SK-N-SH (cell line): ENCODE measurements at regions not wholly inside any gene's neighbourhood (a gene's known extent, or its start where the extent isn't known, plus 50 kb on each side); places are given as distances from the start of the nearest gene placed in this dataset.

ENCODE experiments used
- CTCF ChIA-PET: fragments of 300-600, 350-600 bp; formaldehyde crosslinking; extraction: SDS; loops from one replicate; lab custom pipeline; 2021; lab: Yijun Ruan, JAX
- POLR2A ChIA-PET: fragments of 350-600 bp; sonication (Branson Sonifier 250); formaldehyde crosslinking; extraction: SDS; loops from one replicate; lab custom pipeline; 2020; ENCODE audit warnings: antibody characterized with exemption, inconsistent platforms; lab: Yijun Ruan, JAX
- DNase-seq: peaks from one replicate; pipeline ENCODE4 v3.0.0; 2012
- H2AFZ ChIP-seq: fragments of 200-600 bp; sonication (generic); 2 replicates; pipeline ENCODE4 v1.8.1; 2016; ENCODE audit warnings: antibody characterized with exemption, mild to moderate bottlenecking, low read depth
- H3F3A ChIP-seq: fragments of 200-600 bp; sonication (generic); replicated peaks from 2 replicates; pipeline ENCODE3; 2016; ENCODE audit warnings: antibody characterized with exemption, mild to moderate bottlenecking; ENCODE audit not compliant: insufficient read depth
- H3K27ac ChIP-seq, 2 experiments: fragments of 200-500 bp in 1 of 2; fragments of 200-600 bp in 1 of 2; sonication (Bioruptor generic) in 1 of 2; sonication (generic), shearing (Covaris generic) in 1 of 2; 2 replicates each; pipeline versions ENCODE4 v1.5.1 to v1.6.1; 2014 to 2016; ENCODE audit warnings: low read depth in 2 of 2, inconsistent platforms in 1 of 2, low read length in 1 of 2, mild to moderate bottlenecking in 1 of 2, mixed read lengths in 1 of 2
- H3K27me3 ChIP-seq: fragments of 200-600 bp; sonication (generic), shearing (Covaris generic); 2 replicates; pipeline ENCODE4 v1.6.1; 2016; ENCODE audit warnings: mixed run types; ENCODE audit not compliant: insufficient read depth
- H3K36me3 ChIP-seq, 2 experiments: fragments of 200-500 bp in 1 of 2; fragments of 200-600 bp in 1 of 2; sonication (Bioruptor generic) in 1 of 2; sonication (generic) in 1 of 2; replicated peaks in 1 of 2; 2 replicates each; pipeline versions ENCODE3 to v1.5.1; 2014 to 2016; ENCODE audit warnings: low read length in 1 of 2, mild to moderate bottlenecking in 1 of 2; ENCODE audit not compliant: insufficient read depth in 2 of 2, control insufficient read depth in 1 of 2
- H3K4me1 ChIP-seq, 2 experiments: fragments of 200-500 bp in 1 of 2; fragments of 200-600 bp in 1 of 2; sonication (Bioruptor generic) in 1 of 2; sonication (generic), shearing (Covaris generic) in 1 of 2; 2 replicates each; pipeline versions ENCODE4 v1.5.1 to v1.6.1; 2014 to 2016; ENCODE audit warnings: low read depth in 1 of 2, low read length in 1 of 2, mixed run types in 1 of 2; ENCODE audit not compliant: insufficient read depth in 2 of 2, control insufficient read depth in 1 of 2
- H3K4me2 ChIP-seq: fragments of 200-600 bp; sonication (generic), shearing (Covaris generic); 2 replicates; pipeline ENCODE4 v1.6.1; 2017; ENCODE audit warnings: mixed run types
- H3K4me3 ChIP-seq, 2 experiments: fragments of 200-500 bp in 1 of 2; fragments of 200-600 bp in 1 of 2; sonication (Bioruptor generic) in 1 of 2; sonication (generic), shearing (Covaris generic) in 1 of 2; 2 replicates each; pipeline versions ENCODE4 v1.5.1 to v1.8.1; 2014 to 2016; ENCODE audit warnings: low read depth in 2 of 2, inconsistent platforms in 1 of 2, low read length in 1 of 2, mild to moderate bottlenecking in 1 of 2, mixed read lengths in 1 of 2, moderate library complexity in 1 of 2
- H3K79me2 ChIP-seq: fragments of 200-600 bp; sonication (generic); 2 replicates; pipeline ENCODE4 v1.8.1; 2017; ENCODE audit warnings: mild to moderate bottlenecking; ENCODE audit not compliant: insufficient read depth
- H3K9ac ChIP-seq: fragments of 200-600 bp; sonication (generic); 2 replicates; pipeline ENCODE4 v1.6.1; 2017; ENCODE audit warnings: mixed run types
- H3K9me2 ChIP-seq: fragments of 200-600 bp; sonication (generic); 2 replicates; pipeline ENCODE4 v1.6.1; 2017; ENCODE audit warnings: mixed run types
- H3K9me3 ChIP-seq: fragments of 200-600 bp; sonication (generic); 2 replicates; pipeline ENCODE4 v1.6.1; 2017; ENCODE audit warnings: mixed run types, mild to moderate bottlenecking, moderate library complexity
- H4K20me1 ChIP-seq: fragments of 200-600 bp; sonication (generic); 2 replicates; pipeline ENCODE4 v1.6.1; 2017; ENCODE audit warnings: mild to moderate bottlenecking, mixed run types; ENCODE audit not compliant: insufficient read depth
- EP300 ChIP-seq, 2 experiments: IDR thresholded peaks; 2 replicates each; pipeline versions ENCODE4 v1.4.0 to v1.6.1; 2012; ENCODE audit warnings: borderline replicate concordance in 1 of 2, low read depth in 1 of 2, low read length in 1 of 2
- FOSL2 ChIP-seq: IDR thresholded peaks from 2 replicates; pipeline ENCODE4 v1.4.0; 2012; ENCODE audit warnings: low read depth, mild to moderate bottlenecking, moderate library complexity, borderline replicate concordance
- FOXJ3 ChIP-seq: sonication (generic); formaldehyde crosslinking; IDR thresholded peaks from 2 replicates; pipeline ENCODE4 v1.5.1; 2020; ENCODE audit warnings: mild to moderate bottlenecking, missing genetic modification reagents
- FOXM1 ChIP-seq: IDR thresholded peaks from 2 replicates; pipeline ENCODE4 v1.4.0; 2012; ENCODE audit warnings: low read depth, mild to moderate bottlenecking
- GATA2 ChIP-seq: sonication (generic); formaldehyde crosslinking; IDR thresholded peaks from 2 replicates; pipeline ENCODE4 v1.5.0; 2020; ENCODE audit warnings: mild to moderate bottlenecking, missing genetic modification reagents
- MXI1 ChIP-seq: IDR thresholded peaks from 2 replicates; pipeline ENCODE4 v1.6.1; 2012; ENCODE audit warnings: mild to moderate bottlenecking, low read depth, low read length, improper control_type of control experiment
- NFIC ChIP-seq: IDR thresholded peaks from 2 replicates; pipeline ENCODE4 v1.4.0; 2012; ENCODE audit warnings: borderline replicate concordance
- POLR2AphosphoS5 ChIP-seq: IDR thresholded peaks from 2 replicates; pipeline ENCODE4 v1.6.1; 2012; ENCODE audit warnings: low read depth, low read length
- RCOR1 ChIP-seq: fragments of 150-350 bp; IDR thresholded peaks from 2 replicates; pipeline ENCODE4 v1.6.1; 2017; ENCODE audit warnings: antibody characterized with exemption, low read length
- SIN3A ChIP-seq: IDR thresholded peaks from 2 replicates; pipeline ENCODE4 v1.6.1; 2012; ENCODE audit warnings: low read depth, mild to moderate bottlenecking, low read length, moderate library complexity, borderline replicate concordance
- SMC3 ChIP-seq: IDR thresholded peaks from 2 replicates; pipeline ENCODE4 v1.6.1; 2012; ENCODE audit warnings: low read depth, low read length, improper control_type of control experiment
- TEAD4 ChIP-seq: IDR thresholded peaks from 2 replicates; pipeline ENCODE4 v1.4.0; 2012; ENCODE audit warnings: mild to moderate bottlenecking, borderline replicate concordance; ENCODE audit not compliant: insufficient read depth
- YY1 ChIP-seq: IDR thresholded peaks from 2 replicates; pipeline ENCODE4 v1.4.0; 2012; ENCODE audit warnings: low read depth, mild to moderate bottlenecking
- WGBS: methylation state at CpG from one replicate; pipeline ENCODE4 v1.1.6; 2017; ENCODE audit warnings: low lambda C conversion rate; 5-methylcytosine and 5-hydroxymethylcytosine counted together
- TF ChIP-seq, protein P1 (sequence below): IDR thresholded peaks from 2 replicates; pipeline ENCODE4; 2012
- TF ChIP-seq, protein P2 (sequence below): fragments of 150-350 bp; IDR thresholded peaks from 2 replicates; pipeline ENCODE4 v1.6.1; 2017; ENCODE audit warnings: antibody characterized with exemption, low read length, low read depth, borderline replicate concordance
- TF ChIP-seq, protein P3 (sequence below): IDR thresholded peaks from 2 replicates; pipeline ENCODE4 v1.4.0; 2012; ENCODE audit warnings: low read depth

DNA sequence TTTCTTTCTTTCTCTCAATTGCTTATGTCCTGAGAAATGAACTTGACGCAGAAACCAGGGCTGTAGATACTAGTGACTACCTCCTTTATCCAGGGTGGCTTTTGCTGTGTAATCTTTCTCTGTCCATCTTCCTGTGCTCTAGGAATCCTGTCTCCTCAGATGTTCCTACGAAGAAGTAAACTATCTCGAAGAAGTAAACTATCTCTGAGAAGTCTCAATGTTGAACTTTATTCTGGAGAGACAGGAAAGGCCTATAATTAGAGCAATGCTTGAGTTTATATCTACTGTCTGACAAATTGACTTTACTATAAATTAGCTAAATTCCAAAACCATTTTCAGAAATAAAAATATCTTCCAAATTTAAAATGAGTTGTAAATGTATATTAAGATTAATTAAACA is 541.5 kb upstream of the DPP6 start:
- no peaks in the 10 kb centered on the region for H3K4me1 ChIP-seq
- WGBS = 6% methylated on average over 3 of the region's 3 CpGs
- no peak overlapping the region for H3K4me3 ChIP-seq
- no peaks in the 10 kb centered on the region for H3F3A ChIP-seq
- H4K20me1 ChIP-seq = no peaks in the 10 kb centered on the region
- no peaks in the 10 kb centered on the region for H3K79me2 ChIP-seq
- H3K36me3 ChIP-seq = no peaks in the 10 kb centered on the region
- CTCF ChIA-PET = no interaction called here
- no peak overlapping the region for H3K4me2 ChIP-seq
- 0 out of 2 replicates have a peak, but pooled peaks cover 3% of the 10 kb centered on the region for H3K9me2 ChIP-seq
- H3K27me3 ChIP-seq = no peaks in the 10 kb centered on the region
- no peak for DNase-seq
- H2AFZ ChIP-seq = no peak overlapping the region
- H3K27ac ChIP-seq = no peak overlapping the region
- H3K9me3 ChIP-seq = 0 out of 2 replicates have a peak, but pooled peaks cover 3% of the 10 kb centered on the region
- POLR2A ChIA-PET = no interaction called here
- no peak overlapping the region for H3K9ac ChIP-seq
- TF ChIP-seq GATA2 (no peak), NFIC (no peak)
- TF ChIP-seq, all 33 proteins: peak for 0

DNA sequence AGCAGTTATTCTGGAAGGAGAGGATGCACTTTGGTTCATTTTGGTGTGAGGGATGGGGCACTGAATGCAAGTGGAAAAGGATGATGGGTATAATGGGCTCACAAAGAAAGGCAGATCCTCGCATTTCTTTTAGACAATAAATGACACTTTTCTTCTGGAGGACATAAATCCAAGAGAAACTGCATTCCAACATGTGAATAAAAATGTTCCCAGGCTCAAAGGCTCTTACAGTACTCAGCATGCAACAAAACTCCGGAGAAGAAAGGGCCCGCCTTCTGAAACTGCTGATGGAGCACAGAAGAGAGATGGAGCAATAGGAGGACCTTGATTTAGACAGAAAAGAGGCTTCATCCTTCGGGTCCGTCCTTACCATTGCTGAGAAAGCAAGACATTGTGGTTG is 538.2 kb upstream of the DPP6 start:
- no peak overlapping the region for H3K27ac ChIP-seq
- H3K9ac ChIP-seq = no peak overlapping the region
- no peaks in the 10 kb centered on the region for H3K79me2 ChIP-seq
- no peaks in the 10 kb centered on the region for H3K9me3 ChIP-seq
- WGBS = 1% methylated on average over 5 of the region's 5 CpGs
- H4K20me1 ChIP-seq = no peaks in the 10 kb centered on the region
- no peak overlapping the region for H3K4me2 ChIP-seq
- H3K27me3 ChIP-seq = no peaks in the 10 kb centered on the region
- H3K36me3 ChIP-seq = no peaks in the 10 kb centered on the region
- H3K4me1 ChIP-seq = no peaks in the 10 kb centered on the region
- CTCF ChIA-PET = no interaction called here
- TF ChIP-seq EP300 (IDR thresholded peaks at IDR 0.05; ENCODE audit: borderline replicate concordance in 1 of 2, low read depth in 1 of 2, low read length in 1 of 2) (no peak), TEAD4 (no peak), FOXJ3 (CRISPR knock-in tag) (no peak), POLR2AphosphoS5 (no peak)
- TF ChIP-seq, protein P1, sequence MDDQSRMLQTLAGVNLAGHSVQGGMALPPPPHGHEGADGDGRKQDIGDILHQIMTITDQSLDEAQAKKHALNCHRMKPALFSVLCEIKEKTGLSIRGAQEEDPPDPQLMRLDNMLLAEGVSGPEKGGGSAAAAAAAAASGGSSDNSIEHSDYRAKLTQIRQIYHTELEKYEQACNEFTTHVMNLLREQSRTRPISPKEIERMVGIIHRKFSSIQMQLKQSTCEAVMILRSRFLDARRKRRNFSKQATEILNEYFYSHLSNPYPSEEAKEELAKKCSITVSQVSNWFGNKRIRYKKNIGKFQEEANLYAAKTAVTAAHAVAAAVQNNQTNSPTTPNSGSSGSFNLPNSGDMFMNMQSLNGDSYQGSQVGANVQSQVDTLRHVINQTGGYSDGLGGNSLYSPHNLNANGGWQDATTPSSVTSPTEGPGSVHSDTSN = no peak
- TF ChIP-seq, all 33 proteins: peak for 0
- H3K9me2 ChIP-seq = 0 out of 2 replicates have a peak, but pooled peaks cover 3% of the 10 kb centered on the region
- no peaks in the 10 kb centered on the region for H3F3A ChIP-seq
- H2AFZ ChIP-seq = no peak overlapping the region
- H3K4me3 ChIP-seq = no peak overlapping the region
- POLR2A ChIA-PET = no interaction called here
- DNase-seq = no peak

DNA sequence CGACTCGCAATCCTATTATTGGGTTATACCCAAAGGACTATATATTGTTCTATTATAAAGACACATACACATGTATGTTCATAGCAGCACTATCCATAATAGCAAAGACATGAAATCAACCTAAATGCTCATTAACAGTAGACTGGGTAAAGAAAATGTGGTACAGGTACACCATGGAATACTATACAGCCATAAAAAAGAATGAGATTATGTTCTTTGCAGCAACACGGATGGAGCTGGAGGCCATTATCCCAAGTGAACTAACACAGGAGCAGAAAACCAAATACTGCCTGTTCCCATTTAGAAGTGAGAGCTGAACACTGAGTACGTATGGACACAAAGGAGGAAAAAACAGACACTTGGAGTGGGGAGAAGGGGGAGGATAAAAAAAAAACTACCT is 536.8 kb upstream of the DPP6 start:
- Histone ChIP-seq H3K36me3 (no peaks in the 10 kb centered on the region), H3K4me3 (no peak overlapping the region), H3K9ac (no peak overlapping the region), H3K4me1 (no peaks in the 10 kb centered on the region), H3K27me3 (no peaks in the 10 kb centered on the region), H3F3A (no peaks in the 10 kb centered on the region), H4K20me1 (no peaks in the 10 kb centered on the region), H2AFZ (no peak overlapping the region), H3K27ac (no peak overlapping the region), H3K9me3 (0 out of 2 replicates have a peak, but pooled peaks cover 3% of the 10 kb centered on the region), H3K4me2 (no peak overlapping the region), H3K9me2 (no peaks in the 10 kb centered on the region), H3K79me2 (no peaks in the 10 kb centered on the region)
- WGBS = 12% methylated on average over 4 of the region's 4 CpGs
- CTCF ChIA-PET = no interaction called here
- DNase-seq = no peak
- POLR2A ChIA-PET = no interaction called here
- TF ChIP-seq, protein P1 = no peak
- TF ChIP-seq FOXM1 (no peak), YY1 (no peak), MXI1 (no peak), SMC3 (no peak), RCOR1 (no peak), SIN3A (no peak), TEAD4 (no peak), FOSL2 (no peak)
- TF ChIP-seq, protein P2, sequence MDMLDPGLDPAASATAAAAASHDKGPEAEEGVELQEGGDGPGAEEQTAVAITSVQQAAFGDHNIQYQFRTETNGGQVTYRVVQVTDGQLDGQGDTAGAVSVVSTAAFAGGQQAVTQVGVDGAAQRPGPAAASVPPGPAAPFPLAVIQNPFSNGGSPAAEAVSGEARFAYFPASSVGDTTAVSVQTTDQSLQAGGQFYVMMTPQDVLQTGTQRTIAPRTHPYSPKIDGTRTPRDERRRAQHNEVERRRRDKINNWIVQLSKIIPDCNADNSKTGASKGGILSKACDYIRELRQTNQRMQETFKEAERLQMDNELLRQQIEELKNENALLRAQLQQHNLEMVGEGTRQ = no peak
- TF ChIP-seq, protein P3, sequence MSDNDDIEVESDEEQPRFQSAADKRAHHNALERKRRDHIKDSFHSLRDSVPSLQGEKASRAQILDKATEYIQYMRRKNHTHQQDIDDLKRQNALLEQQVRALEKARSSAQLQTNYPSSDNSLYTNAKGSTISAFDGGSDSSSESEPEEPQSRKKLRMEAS = no peak
